ENCODE measurements at regions not wholly inside any gene's neighbourhood (a gene's known extent, or its start where the extent isn't known, plus 50 kb on each side); places are given as distances from the start of the nearest gene placed in this dataset.

DNA sequence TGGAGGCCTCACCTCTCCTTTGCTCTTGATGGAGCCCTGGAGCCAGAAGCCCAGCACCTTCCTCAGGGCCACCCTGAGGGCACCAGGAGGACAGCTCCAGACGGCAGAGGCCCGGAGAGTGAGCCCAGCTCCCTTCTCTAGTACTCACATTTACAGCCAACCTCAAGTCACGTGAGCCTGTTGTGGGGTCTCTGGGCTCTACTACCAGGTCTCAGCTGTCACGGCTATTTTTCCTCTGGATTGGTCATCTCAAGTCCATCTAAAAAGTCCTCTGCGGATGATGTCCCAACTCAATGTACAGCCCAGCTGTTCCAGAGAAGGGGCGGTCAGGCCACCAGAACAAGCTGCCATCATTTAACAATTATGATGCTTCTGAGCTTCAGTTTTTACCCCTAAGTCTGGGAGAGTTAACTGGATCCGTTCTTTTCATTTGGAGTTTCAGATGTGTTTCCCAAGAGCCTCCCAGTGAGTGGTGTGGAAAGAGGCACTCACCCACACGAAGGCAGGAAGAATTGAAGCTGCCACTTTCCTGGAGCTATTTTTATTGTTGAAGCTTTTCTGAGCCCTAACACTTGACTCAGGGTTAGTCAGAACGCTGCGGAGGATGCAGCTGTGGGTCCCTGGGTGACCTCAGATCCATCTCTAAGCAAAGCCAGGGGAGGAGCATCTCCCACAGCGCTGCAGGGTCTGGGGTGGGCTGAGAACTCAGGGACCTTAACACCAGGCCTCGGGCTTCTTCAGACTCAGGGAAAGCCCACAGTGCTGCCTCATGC lies 143.5 kb upstream of the UBL3 start:
- Histone ChIP-seq H3K4me3 (ENCODE audit: low read depth, low read length) (no peak overlapping the region), H3K27me3 (ENCODE audit: control insufficient read depth, insufficient read depth, low read length) (no peaks in the 10 kb centered on the region), H3K36me3 (ENCODE audit: control insufficient read depth, insufficient read depth, low read length) (no peaks in the 10 kb centered on the region)
- DNase-seq (ENCODE audit: low read depth), result peak; percentile 39
- ChIA-PET CTCF (interaction anchor here (1.2 to 1.5 kb wide), 3 partner anchors 69 to 223 kb away, joined by 3 to 7 read pairs (median 3); no protein-coding TSS in a partner anchor), POLR2A (interaction anchor here (0.6 kb wide), 3 partner anchors 145 to 1948 kb away, joined by 3 read pairs; no protein-coding TSS in a partner anchor)
- TF ChIP-seq, protein P1, sequence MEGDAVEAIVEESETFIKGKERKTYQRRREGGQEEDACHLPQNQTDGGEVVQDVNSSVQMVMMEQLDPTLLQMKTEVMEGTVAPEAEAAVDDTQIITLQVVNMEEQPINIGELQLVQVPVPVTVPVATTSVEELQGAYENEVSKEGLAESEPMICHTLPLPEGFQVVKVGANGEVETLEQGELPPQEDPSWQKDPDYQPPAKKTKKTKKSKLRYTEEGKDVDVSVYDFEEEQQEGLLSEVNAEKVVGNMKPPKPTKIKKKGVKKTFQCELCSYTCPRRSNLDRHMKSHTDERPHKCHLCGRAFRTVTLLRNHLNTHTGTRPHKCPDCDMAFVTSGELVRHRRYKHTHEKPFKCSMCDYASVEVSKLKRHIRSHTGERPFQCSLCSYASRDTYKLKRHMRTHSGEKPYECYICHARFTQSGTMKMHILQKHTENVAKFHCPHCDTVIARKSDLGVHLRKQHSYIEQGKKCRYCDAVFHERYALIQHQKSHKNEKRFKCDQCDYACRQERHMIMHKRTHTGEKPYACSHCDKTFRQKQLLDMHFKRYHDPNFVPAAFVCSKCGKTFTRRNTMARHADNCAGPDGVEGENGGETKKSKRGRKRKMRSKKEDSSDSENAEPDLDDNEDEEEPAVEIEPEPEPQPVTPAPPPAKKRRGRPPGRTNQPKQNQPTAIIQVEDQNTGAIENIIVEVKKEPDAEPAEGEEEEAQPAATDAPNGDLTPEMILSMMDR (IDR thresholded peaks at IDR 0.05; ENCODE audit: insufficient read depth, low read depth, low read length), result no peak

- TF ChIP-seq, protein P1 (IDR thresholded peaks at IDR 0.05; ENCODE audit: insufficient read depth, low read depth, low read length), result no peak
- Histone ChIP-seq H3K27me3 (ENCODE audit: control insufficient read depth, insufficient read depth, low read length) (no peaks in the 10 kb centered on the region), H3K4me3 (ENCODE audit: low read depth, low read length) (no peak overlapping the region), H3K36me3 (ENCODE audit: control insufficient read depth, insufficient read depth, low read length) (no peaks in the 10 kb centered on the region)
- no peak for DNase-seq (ENCODE audit: low read depth)
- ChIA-PET POLR2A (no interaction called here), CTCF (interaction anchor here (1.2 to 2.1 kb wide), 4 partner anchors 69 to 222 kb away, joined by 3 to 7 read pairs (median 4); no protein-coding TSS in a partner anchor)
Measured at GRCh38 chr13:29993196-29993595, 142.8 kb upstream of the UBL3 start.

- ChIA-PET CTCF (interaction anchor here (0.7 to 2.1 kb wide), 3 partner anchors 48 to 100 kb away, joined by 3 to 5 read pairs (median 3); no protein-coding TSS in a partner anchor), POLR2A (no interaction called here)
- TF ChIP-seq, protein P1 (IDR thresholded peaks at IDR 0.05; ENCODE audit: insufficient read depth, low read depth, low read length), result no peak
- Histone ChIP-seq H3K27me3 (ENCODE audit: control insufficient read depth, insufficient read depth, low read length) (no peaks in the 10 kb centered on the region), H3K4me3 (ENCODE audit: low read depth, low read length) (no peak overlapping the region), H3K36me3 (ENCODE audit: control insufficient read depth, insufficient read depth, low read length) (no peaks in the 10 kb centered on the region)
- peak; percentile 83 for DNase-seq (ENCODE audit: low read depth)
Measured at GRCh38 chr13:29991343-29991742, 140.9 kb upstream of the UBL3 start.

- H3K27me3 ChIP-seq (ENCODE audit: control insufficient read depth, insufficient read depth, low read length), result no peaks in the 10 kb centered on the region
- TF ChIP-seq, protein P1 (IDR thresholded peaks at IDR 0.05; ENCODE audit: insufficient read depth, low read depth, low read length), result no peak
- POLR2A ChIA-PET, result no interaction called here
- CTCF ChIA-PET, result interaction anchor here (1.0 kb wide), 1 partner anchor 51 kb away, joined by 4 read pairs; no protein-coding TSS in a partner anchor
- H3K4me3 ChIP-seq (ENCODE audit: low read depth, low read length), result no peak overlapping the region
- H3K36me3 ChIP-seq (ENCODE audit: control insufficient read depth, insufficient read depth, low read length), result no peaks in the 10 kb centered on the region
- DNase-seq (ENCODE audit: low read depth), result no peak
Measured at GRCh38 chr13:29987340-29987739, 136.9 kb upstream of the UBL3 start.

GRCh38 chr13:29980339-29980738 lies 129.9 kb upstream of the UBL3 start:
- H3K4me3 ChIP-seq (ENCODE audit: low read depth, low read length), result no peak overlapping the region
- ChIA-PET POLR2A (no interaction called here), CTCF (no interaction called here)
- no peaks in the 10 kb centered on the region for H3K27me3 ChIP-seq (ENCODE audit: control insufficient read depth, insufficient read depth, low read length)
- DNase-seq (ENCODE audit: low read depth), result no peak
- H3K36me3 ChIP-seq (ENCODE audit: control insufficient read depth, insufficient read depth, low read length), result no peaks in the 10 kb centered on the region
- TF ChIP-seq, protein P1 (IDR thresholded peaks at IDR 0.05; ENCODE audit: insufficient read depth, low read depth, low read length), result no peak

Data from BJ (cell line).